Muscle of leg (tissue), 3 donors: ENCODE measurements at regions not wholly inside any gene's neighbourhood (a gene's known extent, or its start where the extent isn't known, plus 50 kb on each side); places are given as distances from the start of the nearest gene placed in this dataset.

Experiments
- DNase-seq: peaks from one replicate; pipeline ENCODE4 v3.0.0; 2013
- H3K27ac ChIP-seq: one replicate; pipeline ENCODE4 v1.5.1; 2013; ENCODE audit warnings: mild to moderate bottlenecking, low read length, control low read depth
- H3K27me3 ChIP-seq: one replicate; pipeline ENCODE4 v1.6.1; 2013; ENCODE audit warnings: low read length; ENCODE audit not compliant: control insufficient read depth, insufficient read depth
- H3K36me3 ChIP-seq: one replicate; pipeline ENCODE4 v1.6.1; 2013; ENCODE audit warnings: low read length; ENCODE audit not compliant: control insufficient read depth, insufficient read depth
- H3K4me1 ChIP-seq: one replicate; pipeline ENCODE4 v1.6.1; 2013; ENCODE audit warnings: low read length; ENCODE audit not compliant: control insufficient read depth, insufficient read depth
- H3K4me3 ChIP-seq: one replicate; pipeline ENCODE4 v1.5.1; 2013; ENCODE audit warnings: low read length, control low read depth
- H3K9me3 ChIP-seq: replicated peaks from 2 replicates; pipeline ENCODE4 v1.6.1; 2013; ENCODE audit warnings: low read depth, low read length; ENCODE audit not compliant: control insufficient read depth
- WGBS: methylation state at CpG from one replicate; pipeline ENCODE4 v1.1.5; 2013; ENCODE audit warnings: missing lambda C conversion rate; ENCODE audit not compliant: insufficient coverage; 5-methylcytosine and 5-hydroxymethylcytosine counted together

- H3K36me3 ChIP-seq, result no peaks in the 10 kb centered on the region
- H3K9me3 ChIP-seq, result no peaks in the 10 kb centered on the region
- H3K4me1 ChIP-seq, result no peaks in the 10 kb centered on the region
- H3K27ac ChIP-seq, result no peak overlapping the region
- no peak overlapping the region for H3K4me3 ChIP-seq
- H3K27me3 ChIP-seq, result no peaks in the 10 kb centered on the region
- no peak for DNase-seq
These were observed 165.2 kb downstream of the BRMS1L start for GRCh38 chr14:35991356-35991755.

DNA sequence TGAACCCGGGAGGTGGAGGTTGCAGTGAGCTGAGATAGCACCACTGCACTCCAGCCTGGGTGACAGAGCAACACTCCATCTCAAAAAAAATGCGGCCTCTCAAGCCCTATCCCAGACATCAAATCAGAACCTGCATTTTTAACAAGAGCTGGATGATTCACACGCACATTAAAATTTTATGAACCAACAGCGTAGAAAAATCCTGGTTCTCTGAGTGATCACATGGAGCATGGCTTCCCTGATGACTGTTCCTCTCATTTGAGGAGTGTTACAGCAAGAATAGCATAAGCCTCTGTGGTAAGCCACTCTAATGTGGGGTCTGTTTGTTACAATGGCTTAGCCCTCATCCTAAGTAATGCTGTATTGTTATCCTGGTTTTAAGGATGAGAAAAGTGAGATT, 163.6 kb downstream of the BRMS1L start:
- Histone ChIP-seq H3K9me3 (no peaks in the 10 kb centered on the region), H3K36me3 (no peaks in the 10 kb centered on the region), H3K4me3 (no peak overlapping the region), H3K27me3 (no peaks in the 10 kb centered on the region), H3K4me1 (no peaks in the 10 kb centered on the region), H3K27ac (no peak overlapping the region)
- DNase-seq, result no peak
- WGBS, result 94% methylated on average over 3 of the region's 4 CpGs

DNA sequence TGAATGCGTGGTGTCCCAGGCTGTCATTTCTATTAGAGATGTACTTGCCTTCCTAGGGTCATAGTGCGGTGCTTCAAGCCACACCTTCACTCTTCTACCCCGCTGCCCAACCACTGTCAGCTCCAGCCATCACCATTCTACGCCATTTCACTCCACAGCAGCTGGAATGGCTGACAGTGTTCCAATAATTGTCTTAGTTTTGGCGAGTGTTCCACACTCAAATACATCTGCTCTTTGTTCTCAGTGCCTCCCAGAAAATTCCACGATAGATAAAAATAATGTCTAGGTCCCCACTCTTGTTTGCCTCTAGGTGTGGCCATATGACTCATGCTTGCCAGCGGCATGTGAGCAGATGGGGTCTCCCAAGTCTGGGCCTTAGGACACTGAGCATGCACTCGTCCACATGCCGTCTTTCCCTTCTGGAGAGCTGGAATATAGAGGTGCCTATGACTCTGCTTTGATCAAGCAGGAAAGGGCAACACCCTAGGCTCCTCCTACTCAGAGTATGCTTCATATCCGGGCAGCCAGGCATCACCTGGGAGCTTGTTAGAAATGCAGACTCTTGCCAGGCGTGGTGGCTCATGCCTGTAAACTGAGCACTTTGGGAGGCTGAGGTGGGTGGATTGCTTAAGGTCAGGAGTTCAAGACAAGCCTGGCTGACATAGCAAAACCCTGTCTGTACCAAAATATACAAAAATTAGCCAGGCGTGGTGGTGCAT, 163.0 kb downstream of the BRMS1L start:
- 68% methylated on average over 6 of the region's 12 CpGs for WGBS
- no peaks in the 10 kb centered on the region for H3K36me3 ChIP-seq

DNA sequence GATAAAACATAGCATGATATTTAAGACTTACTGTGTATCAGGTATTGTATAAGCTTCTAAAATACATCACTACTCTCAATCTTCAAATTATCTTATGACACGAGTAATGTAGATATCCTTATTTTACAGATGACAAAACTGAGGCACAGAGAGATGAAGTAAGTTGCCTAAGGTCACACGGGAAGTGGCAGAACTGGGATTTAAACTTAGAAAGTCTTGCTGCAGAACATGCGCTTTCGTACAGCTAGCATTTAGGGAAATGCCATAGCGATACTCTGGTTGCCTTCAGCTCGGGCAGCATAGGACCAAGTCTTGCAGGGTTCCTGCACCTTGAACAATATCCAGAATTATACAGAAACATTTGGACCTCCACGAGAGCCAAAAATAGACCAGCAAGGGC, 162.4 kb downstream of the BRMS1L start:
- Histone ChIP-seq H3K27me3 (no peaks in the 10 kb centered on the region), H3K9me3 (no peaks in the 10 kb centered on the region), H3K27ac (no peak overlapping the region), H3K36me3 (no peaks in the 10 kb centered on the region), H3K4me3 (no peak overlapping the region), H3K4me1 (no peaks in the 10 kb centered on the region)
- DNase-seq, result no peak
- 92% methylated on average over 6 of the region's 7 CpGs for WGBS

More for the DNA sequence above, 163.0 kb downstream of the BRMS1L start:
- Histone ChIP-seq H3K4me1 (no peaks in the 10 kb centered on the region), H3K4me3 (no peak overlapping the region), H3K27ac (no peak overlapping the region), H3K9me3 (no peaks in the 10 kb centered on the region), H3K27me3 (no peaks in the 10 kb centered on the region)
- no peak for DNase-seq

- 56% methylated on average over 1 of the region's 3 CpGs for WGBS
- Histone ChIP-seq H3K27me3 (no peaks in the 10 kb centered on the region), H3K4me1 (no peaks in the 10 kb centered on the region), H3K9me3 (no peaks in the 10 kb centered on the region), H3K27ac (no peak overlapping the region), H3K4me3 (no peak overlapping the region), H3K36me3 (no peaks in the 10 kb centered on the region)
- DNase-seq, result no peak
These were observed 161.6 kb downstream of the BRMS1L start for GRCh38 chr14:35987731-35988130.

DNA sequence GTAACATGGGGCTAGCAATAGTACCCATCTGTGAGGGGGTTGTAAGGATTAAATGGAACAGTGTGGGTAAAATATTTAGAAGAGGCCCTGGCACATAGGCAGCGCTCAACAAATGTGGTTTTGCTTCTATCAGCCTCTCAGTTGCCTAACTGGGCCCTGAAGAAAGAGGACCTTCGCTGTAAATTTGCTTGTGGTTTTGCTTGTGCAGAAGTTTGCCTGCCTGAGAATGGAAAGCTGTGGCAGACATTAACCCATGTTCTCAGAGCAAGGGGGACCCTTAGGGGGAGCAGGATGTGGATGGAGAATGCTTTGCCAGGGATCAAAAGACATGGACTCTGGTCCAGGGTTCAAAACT, 160.1 kb downstream of the BRMS1L start:
- H3K4me1 ChIP-seq, result no peaks in the 10 kb centered on the region
- no peaks in the 10 kb centered on the region for H3K36me3 ChIP-seq
- H3K9me3 ChIP-seq, result no peaks in the 10 kb centered on the region
- no peak overlapping the region for H3K27ac ChIP-seq
- no peak overlapping the region for H3K4me3 ChIP-seq
- WGBS, result 92% methylated on average over 2 of the region's 2 CpGs
- DNase-seq, result no peak
- H3K27me3 ChIP-seq, result no peaks in the 10 kb centered on the region

- Histone ChIP-seq H3K36me3 (no peaks in the 10 kb centered on the region), H3K4me1 (no peaks in the 10 kb centered on the region), H3K9me3 (no peaks in the 10 kb centered on the region), H3K4me3 (no peak overlapping the region), H3K27me3 (no peaks in the 10 kb centered on the region), H3K27ac (no peak overlapping the region)
- DNase-seq, result no peak
- no CpG with 5 or more reads among the region's 5 CpGs for WGBS
These were observed 159.5 kb downstream of the BRMS1L start for GRCh38 chr14:35985474-35986218.

DNA sequence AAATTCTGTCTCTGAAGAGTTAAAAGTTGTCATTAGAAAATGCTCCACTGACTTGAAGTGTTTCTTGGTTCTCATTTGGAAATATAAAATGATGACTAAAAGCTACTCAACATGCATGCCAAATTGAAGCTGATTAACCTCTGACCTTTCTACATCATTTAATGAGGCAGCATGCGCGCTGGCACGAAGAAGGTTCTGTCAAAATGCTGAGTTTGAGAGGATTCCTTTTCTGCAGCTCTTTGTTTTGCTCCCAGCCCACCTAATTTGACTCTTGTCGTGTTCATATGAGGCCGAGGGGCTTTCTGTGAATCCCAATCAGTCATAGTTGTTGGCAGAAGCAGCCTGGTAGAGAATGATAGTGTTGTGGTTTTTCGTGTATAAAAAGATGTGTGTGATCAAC, 153.4 kb downstream of the BRMS1L start:
- no peak overlapping the region for H3K27ac ChIP-seq
- no peak overlapping the region for H3K4me3 ChIP-seq
- no peak for DNase-seq
- H3K4me1 ChIP-seq, result no peaks in the 10 kb centered on the region
- 0% methylated on average over 1 of the region's 6 CpGs for WGBS
- H3K36me3 ChIP-seq, result no peaks in the 10 kb centered on the region
- no peaks in the 10 kb centered on the region for H3K9me3 ChIP-seq
- H3K27me3 ChIP-seq, result no peaks in the 10 kb centered on the region

- Histone ChIP-seq H3K4me1 (no peaks in the 10 kb centered on the region), H3K36me3 (no peaks in the 10 kb centered on the region), H3K27ac (no peak overlapping the region), H3K9me3 (no peaks in the 10 kb centered on the region), H3K4me3 (no peak overlapping the region), H3K27me3 (no peaks in the 10 kb centered on the region)
- DNase-seq, result no peak
- WGBS, result 80% methylated on average over 1 of the region's 6 CpGs
These were observed 152.4 kb downstream of the BRMS1L start for GRCh38 chr14:35978561-35978960.

DNA sequence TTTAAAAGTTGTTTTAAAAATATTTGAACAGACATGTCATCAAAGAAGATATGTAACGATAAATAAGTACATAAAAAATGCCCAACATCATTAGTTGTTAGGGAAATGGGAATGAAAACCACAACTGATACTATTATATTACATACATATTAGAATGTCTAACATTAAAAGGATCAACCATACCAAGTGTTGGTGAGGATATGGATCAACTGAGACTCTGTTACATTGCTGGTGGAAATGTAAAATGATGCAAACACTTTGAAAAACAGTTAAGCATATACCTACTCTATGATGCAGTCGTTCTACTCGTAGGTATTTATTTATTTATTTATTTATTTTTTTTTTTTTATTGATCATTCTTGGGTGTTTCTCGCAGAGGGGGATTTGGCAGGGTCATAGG, 149.7 kb downstream of the BRMS1L start:
- WGBS, result no CpG with 5 or more reads among the region's 4 CpGs

More for the DNA sequence above, 149.7 kb downstream of the BRMS1L start:
- no peaks in the 10 kb centered on the region for H3K27me3 ChIP-seq
- no peaks in the 10 kb centered on the region for H3K4me1 ChIP-seq
- no peaks in the 10 kb centered on the region for H3K36me3 ChIP-seq
- H3K27ac ChIP-seq, result no peak overlapping the region
- H3K4me3 ChIP-seq, result no peak overlapping the region
- no peak for DNase-seq
- H3K9me3 ChIP-seq, result no peaks in the 10 kb centered on the region
